GM13976 (cell line): ENCODE measurements at regions not wholly inside any gene's neighbourhood (a gene's known extent, or its start where the extent isn't known, plus 50 kb on each side); places are given as distances from the start of the nearest gene placed in this dataset.
A peak's percentile ranks its signal among the peaks of the same experiment; 100 is the strongest.

Experiments used
- DNase-seq: peaks from one replicate; pipeline ENCODE4 v3.0.0; 2012; ENCODE audit warnings: low spot score
- CTCF ChIP-seq: IDR thresholded peaks from 2 replicates; pipeline ENCODE4 v1.5.1; 2012; ENCODE audit warnings: borderline replicate concordance, mild to moderate bottlenecking; ENCODE audit not compliant: insufficient read depth; ENCODE audit errors: extremely low read depth, missing control alignments, control extremely low read depth
- in situ Hi-C: fragments of 300-500 bp; cut with MboI; formaldehyde crosslinking; loops from one replicate; pipeline ENCODE4 v1.12.0; 2022; ENCODE audit warnings: low sequenced_read_pairs, mixed read lengths, inconsistent platforms; ENCODE audit not compliant: unreplicated experiment

GRCh38 chr4:144371485-144371884, 231.0 kb upstream of the GYPA start:
- in situ Hi-C loops: no loop called here
- no peak for TF ChIP-seq CTCF
- DNase-seq: no peak

GRCh38 chr4:144374065-144374464, 233.5 kb upstream of the GYPA start:
- DNase-seq: peak; percentile 2
- in situ Hi-C loops: no loop called here
- TF ChIP-seq CTCF: no peak

- in situ Hi-C loops: no loop called here
- no peak for DNase-seq
- TF ChIP-seq CTCF: no peak
These were observed 236.3 kb upstream of the GYPA start for GRCh38 chr4:144376866-144377265.

GRCh38 chr4:144384408-144384807, 243.9 kb upstream of the GYPA start:
- in situ Hi-C loops: no loop called here
- TF ChIP-seq CTCF: no peak
- no peak for DNase-seq

GRCh38 chr4:144399927-144400326, 246.0 kb upstream of the HHIP start:
- no peak for TF ChIP-seq CTCF
- no peak for DNase-seq
- in situ Hi-C loops: no loop called here

- in situ Hi-C loops: no loop called here
- no peak for TF ChIP-seq CTCF
- no peak for DNase-seq
These were observed 243.8 kb upstream of the HHIP start for GRCh38 chr4:144402176-144402575.

- no peak for DNase-seq
- in situ Hi-C loops: no loop called here
- TF ChIP-seq CTCF: no peak
These were observed 243.0 kb upstream of the HHIP start for GRCh38 chr4:144402999-144403398.
